GM21526 (cell line): ENCODE measurements at regions not wholly inside any gene's neighbourhood (a gene's known extent, or its start where the extent isn't known, plus 50 kb on each side); places are given as distances from the start of the nearest gene placed in this dataset.
A peak's percentile ranks its signal among the peaks of the same experiment; 100 is the strongest.

Experiments used
- ATAC-seq: cut with Tn5 transposase; IDR thresholded peaks from one replicate; pipeline ENCODE4 v1.9.1; 2021; ENCODE audit warnings: moderate library complexity; ENCODE audit not compliant: unreplicated experiment, low FRiP score

- no peak for ATAC-seq
Observed at GRCh38 chr12:89988188-89988915, 279.7 kb upstream of the ATP2B1 start.

- ATAC-seq: no peak
Observed at GRCh38 chr12:89985935-89986334, 277.3 kb upstream of the ATP2B1 start.

- ATAC-seq: no peak
Observed at GRCh38 chr12:89984846-89985245, 276.2 kb upstream of the ATP2B1 start.

- no peak for ATAC-seq
Observed at GRCh38 chr12:89983622-89984021, 275.0 kb upstream of the ATP2B1 start.

GRCh38 chr12:89980236-89980635 is 271.6 kb upstream of the ATP2B1 start:
- ATAC-seq: no peak

- ATAC-seq: no peak
Observed at GRCh38 chr12:89977405-89978085, 268.9 kb upstream of the ATP2B1 start.

GRCh38 chr12:89976866-89977265 is 268.2 kb upstream of the ATP2B1 start:
- no peak for ATAC-seq

- no peak for ATAC-seq
Observed at GRCh38 chr12:89975574-89975973, 266.9 kb upstream of the ATP2B1 start.

- no peak for ATAC-seq
Observed at GRCh38 chr12:89971880-89972279, 263.2 kb upstream of the ATP2B1 start.

- ATAC-seq: no peak
Observed at GRCh38 chr12:89970722-89971121, 262.1 kb upstream of the ATP2B1 start.

GRCh38 chr12:89969093-89969492 is 260.5 kb upstream of the ATP2B1 start:
- ATAC-seq: no peak

- ATAC-seq: no peak
Observed at GRCh38 chr12:89968151-89968700, 259.6 kb upstream of the ATP2B1 start.

- ATAC-seq: no peak
Observed at GRCh38 chr12:89966495-89967240, 258.0 kb upstream of the ATP2B1 start.

GRCh38 chr12:89965993-89966392 is 257.4 kb upstream of the ATP2B1 start:
- no peak for ATAC-seq

GRCh38 chr12:89962648-89963047 is 254.0 kb upstream of the ATP2B1 start:
- no peak for ATAC-seq

- no peak for ATAC-seq
Observed at GRCh38 chr12:89960607-89961394, 252.2 kb upstream of the ATP2B1 start.

GRCh38 chr12:89960011-89960507 is 251.4 kb upstream of the ATP2B1 start:
- peak; percentile 80 for ATAC-seq

GRCh38 chr12:89959179-89959578 is 250.5 kb upstream of the ATP2B1 start:
- no peak for ATAC-seq

GRCh38 chr12:89954259-89954658 is 245.6 kb upstream of the ATP2B1 start:
- ATAC-seq: no peak

GRCh38 chr12:89951694-89952060 is 243.0 kb upstream of the ATP2B1 start:
- no peak for ATAC-seq
